GM21526 (cell line): ENCODE measurements at regions not wholly inside any gene's neighbourhood (a gene's known extent, or its start where the extent isn't known, plus 50 kb on each side); places are given as distances from the start of the nearest gene placed in this dataset.
"Not testable (repeated sequence)": the region's sequence is repeated elsewhere in the genome, so short reads cannot be mapped to it uniquely, and the experiment has no call there.

Experiments
- ATAC-seq: cut with Tn5 transposase; IDR thresholded peaks from one replicate; pipeline ENCODE4 v1.9.1; 2021; ENCODE audit warnings: moderate library complexity; ENCODE audit not compliant: unreplicated experiment, low FRiP score

DNA sequence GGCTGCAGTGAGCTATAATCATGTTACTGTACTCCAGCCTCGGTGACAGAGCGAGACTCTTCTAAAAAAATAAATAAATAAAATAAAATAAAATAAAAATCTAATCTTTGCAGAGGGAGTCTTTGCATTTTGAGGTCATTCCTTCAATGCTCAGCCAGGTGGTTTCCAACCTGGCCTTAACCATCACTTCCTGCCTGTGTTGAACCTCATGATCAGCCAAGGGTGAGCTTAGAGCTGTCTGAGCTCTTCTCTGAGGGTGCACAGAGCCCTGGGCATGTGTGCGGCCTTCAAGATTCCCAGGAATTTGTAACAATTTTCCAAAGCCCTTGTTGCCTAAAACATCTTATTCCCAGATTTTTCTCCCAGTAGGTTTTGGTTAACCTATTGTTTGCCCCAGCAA lies 94.3 kb downstream of the KCNJ12 start:
- not testable (repeated sequence) for ATAC-seq

DNA sequence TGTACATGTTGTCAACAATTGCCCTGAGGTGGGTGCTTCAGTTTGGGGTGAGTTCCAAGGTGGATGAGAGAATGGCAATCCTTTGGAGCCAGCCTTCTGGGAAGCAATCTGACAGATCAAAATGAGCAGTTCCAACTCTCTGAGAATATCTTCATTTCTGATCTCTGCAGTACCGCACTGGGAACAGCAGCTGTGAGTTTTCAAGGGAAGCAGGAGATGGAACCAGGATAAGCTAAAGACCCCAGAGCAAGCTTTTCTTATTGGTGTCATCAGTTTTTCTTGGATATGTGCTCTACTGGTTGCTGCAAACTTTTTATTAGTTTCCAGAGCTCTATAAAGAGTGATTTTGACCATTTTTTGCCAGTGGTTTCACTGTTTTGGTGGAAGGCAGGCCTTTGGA lies 94.7 kb downstream of the KCNJ12 start:
- ATAC-seq = no peak

DNA sequence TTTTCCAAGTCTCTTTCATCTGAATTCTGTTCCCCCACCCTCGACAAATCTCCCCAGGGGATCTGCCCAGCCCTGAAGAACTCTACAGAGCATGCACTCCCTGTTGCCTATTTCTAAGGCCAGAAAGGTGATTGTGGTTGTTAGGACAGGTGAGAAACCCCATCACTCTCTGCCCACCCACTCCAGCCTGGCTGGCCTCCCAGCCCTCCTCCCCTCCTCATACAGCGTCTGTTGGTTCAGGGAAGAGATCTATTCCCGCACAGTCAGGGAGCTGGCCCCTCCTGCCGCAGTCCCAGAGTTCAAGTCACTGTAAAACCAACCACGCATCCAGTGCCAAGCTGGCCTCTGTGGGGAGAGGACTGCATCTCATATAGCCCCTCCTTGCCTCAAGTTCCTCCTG lies 98.7 kb downstream of the KCNJ12 start:
- ATAC-seq = no peak

DNA sequence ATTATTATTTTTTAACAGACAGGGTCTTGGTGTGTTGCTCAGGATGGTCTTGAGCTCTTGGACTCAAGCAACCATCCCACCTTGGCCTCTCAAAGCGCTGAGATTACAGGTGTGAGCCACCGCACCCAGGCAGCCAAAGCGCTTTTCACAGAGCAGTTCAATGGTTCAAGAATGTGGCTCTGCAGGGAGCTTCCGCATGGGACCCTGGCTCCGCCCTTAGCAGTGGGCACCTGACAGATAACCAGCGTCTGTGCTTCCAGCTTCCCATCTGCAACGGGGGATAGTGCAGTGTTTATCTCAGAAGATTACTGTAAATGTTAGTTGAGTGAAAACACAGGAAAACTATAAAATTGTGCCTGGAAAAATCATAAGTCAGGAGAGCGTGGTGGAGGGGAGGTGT lies 99.4 kb downstream of the KCNJ12 start:
- ATAC-seq = no peak

DNA sequence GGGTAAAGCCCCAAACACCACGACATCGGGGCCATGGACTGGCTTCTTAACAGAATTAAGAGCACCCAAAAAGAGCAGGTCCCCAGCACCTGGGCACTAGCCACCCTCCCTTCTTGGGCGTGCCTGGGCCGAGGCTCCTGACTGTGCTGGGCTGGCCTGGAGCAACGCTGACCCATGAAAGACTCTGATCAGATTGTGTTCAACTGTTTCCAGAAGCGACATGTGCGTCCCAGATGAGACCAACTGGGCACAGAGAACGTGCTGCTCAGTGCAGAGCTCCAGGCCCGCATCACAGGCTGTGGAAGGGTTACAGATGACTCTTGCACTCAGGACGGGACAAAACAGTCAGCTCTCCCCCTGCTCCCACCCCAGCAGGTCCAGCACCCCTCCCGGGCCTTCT lies 100.7 kb downstream of the KCNJ12 start:
- ATAC-seq = no peak

DNA sequence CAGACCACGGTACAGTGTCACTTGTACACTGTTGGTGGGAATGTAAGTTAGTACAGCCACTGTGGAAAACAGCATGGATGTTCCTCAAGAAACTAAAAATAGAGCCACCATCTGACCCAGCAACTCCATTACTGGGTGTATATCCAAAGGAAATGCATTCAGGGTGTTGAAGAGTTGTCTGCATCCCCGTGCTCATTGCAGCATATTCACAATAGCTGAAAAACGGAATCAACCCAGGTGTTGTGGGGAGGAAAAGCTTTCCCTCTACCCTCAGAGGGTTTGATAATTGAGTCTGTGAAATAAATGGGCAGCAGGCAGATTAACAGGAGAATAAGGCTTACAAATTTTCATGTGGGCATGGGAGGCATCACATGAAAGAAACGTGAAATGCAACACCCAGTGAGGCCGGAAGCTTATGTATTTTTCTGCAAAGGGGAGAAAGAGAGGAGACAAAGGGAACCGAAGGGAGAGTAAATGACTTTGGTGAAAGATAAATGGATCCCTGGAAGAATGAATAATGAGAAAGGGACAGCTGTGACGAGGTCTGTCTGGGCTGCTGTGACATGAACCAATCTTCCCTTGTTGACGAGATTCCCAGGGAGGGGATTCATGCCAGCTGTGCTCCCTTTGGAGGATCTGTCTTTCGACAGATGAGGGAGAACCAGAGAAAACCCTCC lies 106.2 kb downstream of the KCNJ12 start:
- ATAC-seq = no peak

DNA sequence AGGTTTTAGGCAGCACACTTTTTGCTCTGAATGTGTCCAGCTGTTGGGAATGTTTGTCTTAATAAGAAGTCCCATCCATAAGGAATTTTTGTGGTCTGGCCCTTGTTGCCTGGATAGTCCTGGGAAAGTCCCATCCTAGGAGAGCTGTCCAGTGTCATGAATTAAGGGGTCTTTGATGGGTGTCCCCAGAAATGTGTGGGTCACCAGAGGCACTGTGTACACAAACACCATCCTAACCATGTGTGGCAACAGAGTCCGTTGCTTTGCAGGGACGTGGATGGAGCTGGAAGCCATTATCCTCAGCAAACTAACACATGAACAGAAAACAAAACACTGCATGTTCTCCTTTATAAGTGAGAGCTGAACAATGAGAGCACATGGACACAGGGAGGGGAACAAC lies 111.9 kb downstream of the KCNJ12 start:
- not testable (repeated sequence) for ATAC-seq

DNA sequence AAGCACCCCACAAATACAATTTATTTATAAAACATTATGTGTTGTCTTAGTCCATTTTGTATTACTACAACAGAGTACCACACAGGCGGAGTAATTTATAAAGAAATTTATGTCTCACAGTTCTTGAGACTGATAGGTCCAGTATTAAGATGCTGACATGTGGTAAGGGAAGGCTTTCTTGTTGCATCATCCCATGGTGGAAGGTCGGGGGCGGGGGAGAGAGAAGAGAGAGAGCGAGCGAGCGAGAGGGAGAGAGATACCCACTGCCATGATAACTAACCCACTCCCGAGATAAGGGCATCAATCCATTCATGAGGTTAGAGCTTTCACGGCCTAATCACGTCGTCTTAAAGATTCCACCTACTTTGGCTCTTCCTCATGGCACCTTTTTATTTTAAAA lies 117.8 kb downstream of the KCNJ12 start:
- no peak for ATAC-seq

DNA sequence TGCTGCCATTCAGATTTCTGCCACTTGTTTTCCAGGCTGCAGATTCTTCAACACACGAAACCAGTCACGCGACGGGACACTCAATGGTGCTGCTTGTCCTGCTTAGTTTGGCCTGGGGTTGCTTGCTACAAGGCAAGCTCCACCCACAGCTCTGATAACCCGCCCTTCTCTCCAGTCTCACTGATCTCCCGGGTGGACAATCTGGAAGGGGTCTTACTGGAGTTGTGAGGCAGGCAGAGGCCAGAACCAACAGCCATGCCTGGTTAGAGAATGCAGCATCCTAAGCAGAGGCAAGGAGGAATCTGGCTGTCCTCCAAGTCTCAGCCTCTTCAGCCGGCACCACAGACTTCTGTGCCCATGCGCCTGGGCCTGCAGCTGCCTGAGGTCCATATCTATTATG lies 119.1 kb downstream of the KCNJ12 start:
- ATAC-seq = no peak

DNA sequence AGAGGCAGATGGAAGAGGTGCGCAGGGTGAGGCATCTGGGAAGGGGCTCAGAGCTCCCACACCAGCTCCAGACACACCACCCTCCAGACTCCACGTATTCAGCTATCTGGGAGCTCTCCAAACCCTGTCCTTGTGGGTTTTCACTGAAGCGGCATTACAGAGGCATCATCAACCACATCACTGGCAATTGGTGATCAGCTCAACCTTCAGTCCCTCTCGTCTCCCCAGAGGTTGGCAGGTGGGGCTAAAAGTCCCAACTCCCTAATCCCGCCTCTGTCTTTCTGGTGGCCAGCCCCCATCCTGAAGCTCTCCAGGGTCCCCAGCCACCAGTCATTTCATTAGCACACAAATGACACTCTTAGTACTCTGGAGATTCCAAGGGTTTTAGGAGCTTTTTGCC lies 123.9 kb downstream of the KCNJ12 start:
- ATAC-seq = no peak

DNA sequence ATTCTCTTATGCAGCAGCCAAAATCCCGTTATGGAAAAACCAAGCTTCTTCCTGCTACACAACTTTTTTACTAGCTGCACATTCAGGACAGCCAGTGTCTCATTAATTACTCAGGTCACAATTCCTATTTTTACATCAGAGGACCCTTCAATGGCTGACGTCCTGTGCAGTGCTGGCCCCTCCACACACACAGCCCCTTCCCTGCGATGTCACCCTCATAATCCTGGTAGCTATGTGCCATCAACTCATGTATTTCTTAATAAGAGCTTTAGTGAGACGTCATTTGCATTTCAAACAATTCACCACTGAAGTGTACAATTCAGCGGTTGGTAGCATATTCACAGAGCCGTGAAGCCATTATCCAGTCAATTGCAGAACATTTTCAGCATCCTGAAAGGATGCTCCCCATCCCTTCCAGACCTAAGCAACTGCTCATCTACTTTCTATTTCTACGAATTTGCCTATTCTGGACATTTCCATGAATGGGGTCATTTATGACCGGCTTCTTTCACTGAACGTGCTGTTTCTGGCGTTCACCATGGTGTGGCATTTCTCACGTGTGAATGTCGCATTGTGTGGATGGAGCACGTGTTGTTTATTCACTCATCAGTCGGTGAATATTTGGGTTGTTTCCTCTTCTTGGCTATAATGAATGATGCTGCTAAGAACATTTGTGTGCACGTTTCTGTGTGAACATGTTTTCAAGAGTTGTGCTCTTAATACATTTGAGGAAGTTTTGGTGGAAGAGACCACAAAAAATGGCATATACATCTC lies 126.0 kb downstream of the KCNJ12 start:
- not testable (repeated sequence) for ATAC-seq

DNA sequence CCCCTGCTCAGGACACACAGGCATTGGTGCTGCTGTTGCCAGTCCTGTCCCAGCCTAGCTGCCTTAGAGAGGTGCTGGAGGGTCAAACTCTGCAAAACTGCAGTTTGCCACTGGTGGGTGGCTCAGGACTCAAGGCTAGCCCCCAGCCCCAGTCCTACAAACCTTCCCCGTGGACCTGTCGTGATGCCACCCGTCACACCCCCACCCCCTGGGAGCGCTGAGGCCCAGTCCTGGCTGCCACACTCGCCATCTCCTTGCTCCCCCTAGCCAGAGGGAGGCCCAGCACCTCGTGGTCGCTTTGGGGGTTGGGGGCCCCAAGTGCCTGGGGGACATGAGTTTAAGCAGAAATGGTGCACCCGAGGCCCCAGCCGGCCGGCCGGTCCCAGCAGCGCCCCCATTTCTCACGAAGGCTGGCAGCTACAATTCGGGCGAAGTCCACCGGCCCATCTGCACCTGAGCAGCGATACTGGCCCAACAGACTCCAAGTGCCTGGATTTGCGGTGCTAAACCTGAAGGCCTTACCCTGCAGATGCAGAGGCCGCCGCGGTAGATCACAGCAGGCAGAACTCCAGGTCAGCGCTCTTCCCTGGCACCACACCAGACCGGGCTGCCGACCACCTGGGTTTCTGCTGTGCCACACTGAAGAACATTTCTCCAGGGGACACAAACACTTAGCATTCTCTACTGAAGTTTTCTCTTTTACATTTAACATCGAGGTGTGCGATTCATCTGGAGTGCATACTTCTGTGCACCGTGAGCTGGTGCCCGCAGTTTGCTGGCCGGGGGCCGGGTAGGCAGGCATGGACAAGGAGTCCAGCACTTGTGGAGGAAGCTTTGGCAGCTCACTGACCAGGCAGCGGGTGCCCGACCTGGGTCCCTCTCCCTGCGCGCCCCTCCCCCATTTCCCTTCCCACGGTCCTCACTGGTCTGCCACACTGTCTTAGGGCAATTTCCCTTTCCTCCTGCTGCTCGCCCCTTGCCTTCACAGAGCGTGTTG lies 130.0 kb downstream of the KCNJ12 start:
- no peak for ATAC-seq

DNA sequence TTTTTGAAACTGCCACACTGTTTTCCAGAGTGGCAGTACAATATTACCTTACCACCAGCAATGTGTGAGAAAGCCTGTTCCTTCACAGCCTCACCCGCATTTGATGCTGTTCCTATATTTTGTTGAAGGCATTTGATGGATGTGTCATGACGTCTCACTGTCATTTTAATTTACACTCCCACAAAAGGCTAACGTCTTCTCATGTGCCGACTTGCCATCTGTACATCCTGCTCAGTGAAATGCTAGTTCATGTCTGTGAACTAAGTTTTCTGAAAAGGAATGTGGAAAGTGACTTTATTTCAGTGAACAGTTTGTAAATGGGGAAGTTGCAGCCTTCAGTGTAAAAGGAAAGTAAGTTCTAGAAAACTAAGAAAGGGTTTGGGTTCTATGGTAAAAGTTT lies 131.6 kb downstream of the KCNJ12 start:
- ATAC-seq = not testable (repeated sequence)

DNA sequence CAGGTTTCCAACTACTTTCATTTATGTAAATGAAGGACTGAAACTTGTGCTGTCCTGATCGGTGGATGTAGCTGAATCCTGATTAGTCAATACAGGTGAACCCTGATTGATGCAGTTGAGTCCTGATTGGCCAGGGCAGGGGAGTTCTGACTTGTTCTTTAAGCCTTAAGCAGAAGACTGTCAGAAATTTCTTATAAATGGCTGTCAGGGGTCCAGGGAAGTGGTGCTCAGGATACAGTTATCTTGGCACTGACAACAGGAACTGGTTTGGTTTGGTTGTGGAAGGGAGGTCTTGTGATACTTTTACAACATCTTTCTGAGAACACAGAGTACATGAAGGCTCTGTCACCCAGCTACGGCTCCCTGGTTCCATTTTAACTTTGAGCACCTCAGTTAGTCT lies 132.1 kb downstream of the KCNJ12 start:
- no peak for ATAC-seq

DNA sequence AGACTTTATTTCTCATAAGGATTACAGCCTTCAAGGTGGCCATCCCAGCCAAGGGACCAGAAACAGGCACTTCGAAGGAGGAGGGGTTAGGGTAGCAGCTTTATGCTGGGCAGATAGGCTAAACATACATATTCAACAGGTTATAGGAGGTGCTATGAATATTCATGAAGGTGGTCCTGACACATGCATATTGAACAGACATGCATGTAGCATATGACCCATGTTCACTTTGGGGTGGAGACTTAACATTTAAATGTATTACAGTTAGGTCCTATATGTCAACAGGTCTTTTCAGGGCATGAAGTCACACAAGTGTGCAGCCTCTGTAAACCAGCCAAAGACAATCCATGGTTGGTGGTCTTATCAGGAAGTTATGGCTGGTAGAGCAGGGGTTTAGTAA lies 133.2 kb downstream of the KCNJ12 start:
- ATAC-seq = not testable (repeated sequence)

DNA sequence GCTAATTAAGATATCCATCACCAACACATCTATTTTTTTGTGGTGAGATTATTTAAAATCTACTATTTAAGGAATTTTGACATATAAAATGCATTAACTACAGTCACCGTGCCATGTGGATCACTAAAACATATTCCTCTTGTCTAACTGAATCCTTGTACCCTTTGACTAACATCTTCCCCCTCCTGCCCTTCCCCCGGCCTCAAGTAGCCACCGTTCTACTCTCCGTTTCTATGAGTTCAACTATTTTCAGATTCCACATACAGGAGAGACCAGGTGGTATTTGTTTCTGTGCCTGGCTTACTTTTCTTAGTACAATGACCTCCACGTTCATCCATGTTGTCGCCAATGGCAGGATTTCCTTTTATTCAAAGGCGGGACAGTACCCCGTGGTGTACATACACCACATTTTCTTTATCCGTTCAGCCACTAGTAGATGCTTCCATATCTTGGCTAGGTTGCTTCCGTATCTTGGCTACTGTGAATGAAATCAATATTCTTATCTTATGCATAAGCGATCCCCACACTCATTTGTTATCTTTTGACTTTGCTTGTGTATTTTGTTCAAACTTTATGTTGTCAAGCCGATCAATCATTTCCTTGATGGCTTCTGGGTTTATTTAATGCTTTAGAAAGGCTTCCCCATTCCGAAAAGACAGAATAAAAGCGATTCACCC lies 134.7 kb downstream of the KCNJ12 start:
- ATAC-seq = no peak

DNA sequence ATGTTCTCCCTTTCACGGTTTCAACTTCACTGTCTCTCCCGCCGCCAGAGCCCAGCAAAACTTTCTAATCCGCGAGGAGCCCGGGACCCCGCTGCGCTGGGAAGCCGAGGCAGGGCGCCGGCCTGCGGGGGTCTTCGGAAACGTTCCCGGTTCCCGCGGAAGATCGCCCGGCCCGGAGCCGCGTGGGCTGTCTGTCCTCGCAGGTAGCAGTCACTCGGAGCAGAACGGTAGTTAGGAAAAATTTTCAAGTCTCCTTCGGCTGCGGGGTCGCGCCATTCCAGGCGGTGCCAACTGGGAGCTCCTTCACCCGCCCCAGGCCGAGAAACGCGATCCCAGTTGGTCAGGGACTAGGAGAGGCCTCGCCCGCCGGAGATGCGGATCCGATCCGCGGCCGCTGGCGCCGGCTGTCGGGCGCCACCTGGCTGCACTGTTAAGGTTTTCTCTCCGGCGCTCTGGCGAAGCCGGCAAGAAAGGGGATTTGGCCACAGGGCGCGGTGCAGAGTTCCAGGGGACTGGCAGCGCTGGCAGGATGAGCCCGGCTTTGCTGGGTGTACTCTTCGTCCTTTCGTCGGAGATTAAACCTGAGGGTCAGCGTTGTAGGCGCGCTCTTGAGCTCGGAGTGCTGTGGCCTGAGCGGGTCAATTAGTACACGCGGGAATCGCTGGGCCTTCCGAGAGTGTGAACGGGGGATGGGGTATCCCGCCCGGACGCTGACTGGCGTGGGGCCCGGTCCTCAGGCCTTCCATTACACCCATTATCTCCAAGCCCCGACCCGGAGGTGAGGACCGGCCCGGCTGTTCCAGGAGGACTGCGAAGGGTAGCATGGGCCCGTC lies 135.4 kb downstream of the KCNJ12 start:
- ATAC-seq = peak; percentile 69

DNA sequence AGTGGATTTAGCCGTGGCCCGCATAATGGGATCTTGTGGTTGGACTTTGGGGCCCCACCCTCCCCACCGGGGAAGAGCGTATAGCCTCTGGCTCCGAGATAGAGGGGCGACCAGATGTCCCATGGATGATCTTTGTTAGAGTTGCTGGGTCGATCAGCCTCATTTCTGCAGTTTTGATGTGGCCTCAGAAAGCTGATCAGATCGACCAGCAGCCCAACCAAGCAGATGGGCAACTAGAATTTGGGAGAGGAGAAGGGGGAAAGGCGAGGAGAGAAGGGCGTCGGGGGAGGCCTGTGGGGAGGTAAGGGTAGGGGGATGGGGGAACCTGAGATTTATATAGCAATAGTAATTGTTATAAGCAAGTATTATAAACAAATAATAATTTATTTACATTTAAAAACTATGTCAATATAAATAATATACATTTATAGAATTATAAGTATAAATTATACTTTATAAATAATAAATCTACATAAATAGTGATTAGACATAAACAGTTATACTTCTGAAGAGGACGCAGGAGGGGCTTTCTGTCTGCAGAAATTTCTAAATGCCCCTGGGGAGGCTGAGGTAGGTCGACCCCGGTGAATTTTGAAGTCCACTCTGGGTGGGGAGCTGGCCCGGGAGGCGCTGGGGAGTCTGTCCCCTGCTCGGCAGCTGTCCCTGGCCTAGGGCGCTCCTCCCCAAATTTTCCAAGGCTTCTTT lies 136.3 kb downstream of the KCNJ12 start:
- no peak for ATAC-seq

DNA sequence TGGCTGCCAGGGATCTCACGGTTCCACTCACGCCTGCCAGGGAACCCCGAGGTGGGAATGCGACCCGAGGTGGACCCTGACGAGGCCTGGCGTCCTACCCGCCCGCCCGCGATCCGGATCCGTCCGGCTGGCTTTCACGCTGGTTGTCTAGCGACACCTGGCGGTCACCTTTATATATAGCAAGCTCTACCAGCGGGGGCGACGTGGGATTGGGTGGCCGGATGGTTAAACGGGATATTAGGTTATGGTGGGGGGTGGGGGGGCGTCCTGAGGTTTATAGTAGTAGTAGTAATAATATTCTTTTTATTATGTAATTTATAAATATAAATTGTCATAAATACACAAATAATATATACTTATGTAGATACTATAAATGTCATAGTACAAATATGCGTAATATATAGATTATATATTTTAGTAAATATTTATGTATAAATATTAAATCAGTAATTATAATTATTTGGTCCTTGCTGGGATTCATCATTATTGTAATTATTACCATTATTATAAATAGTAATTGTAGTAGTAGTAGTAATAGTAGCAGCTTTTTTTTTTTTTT lies 136.9 kb downstream of the KCNJ12 start:
- ATAC-seq = peak; percentile 74
